H1 (cell line): ENCODE measurements at regions not wholly inside any gene's neighbourhood (a gene's known extent, or its start where the extent isn't known, plus 50 kb on each side); places are given as distances from the start of the nearest gene placed in this dataset.

Source experiments
- FOSL1 ChIP-seq: IDR thresholded peaks from 2 replicates; pipeline ENCODE4 v1.6.1; 2011; ENCODE audit warnings: mild to moderate bottlenecking, low read depth, low read length, moderate library complexity; ENCODE audit not compliant: insufficient read depth
- JUND ChIP-seq: IDR thresholded peaks from 2 replicates; pipeline ENCODE4 v1.6.1; 2011; ENCODE audit warnings: mild to moderate bottlenecking, improper control_type of control experiment, low read length
- PHF8 ChIP-seq: fragments of 200-600 bp; sonication (generic); conservative IDR thresholded peaks from 2 replicates; pipeline ENCODE4 v1.7.1; 2012; ENCODE audit warnings: low read depth, mild to moderate bottlenecking, inconsistent platforms, low read length, moderate library complexity
- POLR2AphosphoS5 ChIP-seq: IDR thresholded peaks from 2 replicates; pipeline ENCODE4 v1.6.1; 2011; ENCODE audit warnings: low read depth, low read length
- YY1 ChIP-seq: IDR thresholded peaks from 2 replicates; pipeline ENCODE4 v1.6.1; 2011; ENCODE audit warnings: low read depth, mild to moderate bottlenecking, low read length
- ZNF274 ChIP-seq: IDR thresholded peaks from 2 replicates; pipeline ENCODE4 v1.7.0; 2012; ENCODE audit warnings: low read length, borderline replicate concordance; ENCODE audit errors: extremely low read depth
- TF ChIP-seq, protein P1 (sequence below), 3 experiments: IDR thresholded peaks; 1 replicate in 2 of 3; 2 replicates in 1 of 3; pipeline versions ENCODE4 v1.5.1 to v1.6.1; 2011; ENCODE audit warnings: low read length in 3 of 3, mild to moderate bottlenecking in 3 of 3, inconsistent platforms in 2 of 3, low read depth in 1 of 3, moderate library complexity in 1 of 3; ENCODE audit not compliant: insufficient read depth in 1 of 3; ENCODE audit errors: control extremely low read depth in 1 of 3

DNA sequence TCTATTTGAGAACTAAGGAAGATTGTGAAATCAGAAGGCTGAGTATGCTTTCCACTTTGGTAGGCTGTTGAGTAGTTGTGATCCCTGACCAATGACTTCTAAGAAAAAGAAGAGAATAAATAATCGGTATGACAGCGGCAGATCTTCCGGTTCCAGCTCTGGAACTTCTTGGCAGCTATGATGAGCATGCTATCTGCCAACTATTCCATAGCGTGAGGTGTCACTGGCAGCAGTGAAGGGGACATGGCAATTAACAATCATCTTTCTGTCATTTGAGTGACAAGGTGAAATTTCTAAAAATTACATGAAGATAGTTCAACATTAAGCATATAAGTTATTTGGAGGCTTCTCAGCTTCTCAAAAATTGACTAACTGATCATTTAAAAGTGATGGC, 140.1 kb upstream of the NETO1 start:
- TF ChIP-seq JUND (no peak), PHF8 (no peak), ZNF274 (no peak), FOSL1 (no peak), POLR2AphosphoS5 (no peak), YY1 (no peak)
- TF ChIP-seq, protein P1, sequence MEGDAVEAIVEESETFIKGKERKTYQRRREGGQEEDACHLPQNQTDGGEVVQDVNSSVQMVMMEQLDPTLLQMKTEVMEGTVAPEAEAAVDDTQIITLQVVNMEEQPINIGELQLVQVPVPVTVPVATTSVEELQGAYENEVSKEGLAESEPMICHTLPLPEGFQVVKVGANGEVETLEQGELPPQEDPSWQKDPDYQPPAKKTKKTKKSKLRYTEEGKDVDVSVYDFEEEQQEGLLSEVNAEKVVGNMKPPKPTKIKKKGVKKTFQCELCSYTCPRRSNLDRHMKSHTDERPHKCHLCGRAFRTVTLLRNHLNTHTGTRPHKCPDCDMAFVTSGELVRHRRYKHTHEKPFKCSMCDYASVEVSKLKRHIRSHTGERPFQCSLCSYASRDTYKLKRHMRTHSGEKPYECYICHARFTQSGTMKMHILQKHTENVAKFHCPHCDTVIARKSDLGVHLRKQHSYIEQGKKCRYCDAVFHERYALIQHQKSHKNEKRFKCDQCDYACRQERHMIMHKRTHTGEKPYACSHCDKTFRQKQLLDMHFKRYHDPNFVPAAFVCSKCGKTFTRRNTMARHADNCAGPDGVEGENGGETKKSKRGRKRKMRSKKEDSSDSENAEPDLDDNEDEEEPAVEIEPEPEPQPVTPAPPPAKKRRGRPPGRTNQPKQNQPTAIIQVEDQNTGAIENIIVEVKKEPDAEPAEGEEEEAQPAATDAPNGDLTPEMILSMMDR (IDR thresholded peaks at IDR 0.05; ENCODE audit: control extremely low read depth in 1 of 3, insufficient read depth in 1 of 3, low read depth in 1 of 3, low read length in 3 of 3): no peak
